OCI-LY7 (cell line): ENCODE measurements at regions not wholly inside any gene's neighbourhood (a gene's known extent, or its start where the extent isn't known, plus 50 kb on each side); places are given as distances from the start of the nearest gene placed in this dataset.

Experiments used
- CTCF ChIP-seq: fragments of 200-600 bp; sonication (generic); conservative IDR thresholded peaks from 2 replicates; pipeline ENCODE4 v1.5.1; 2014; ENCODE audit warnings: mild to moderate bottlenecking, antibody characterized with exemption, low read length, moderate library complexity, mixed read lengths
- EZH2phosphoT487 ChIP-seq: fragments of 200-600 bp; sonication (generic); IDR thresholded peaks from 2 replicates; pipeline ENCODE4 v1.6.1; 2018; ENCODE audit warnings: low read depth, borderline replicate concordance, mild to moderate bottlenecking, mixed run types, antibody characterized with exemption, low read length, moderate library complexity, mixed read lengths

- TF ChIP-seq CTCF, result no peak
- no peak for TF ChIP-seq EZH2phosphoT487
Measured at GRCh38 chr9:111161015-111161415, 122.7 kb upstream of the LPAR1 start.
